Esophagus squamous epithelium (tissue), 5 donors: ENCODE measurements at regions not wholly inside any gene's neighbourhood (a gene's known extent, or its start where the extent isn't known, plus 50 kb on each side); places are given as distances from the start of the nearest gene placed in this dataset.

Source experiments
- DNase-seq: peaks from one replicate; lab custom pipeline; 2025; lab: John Stamatoyannopoulos, UW
- H3K27ac ChIP-seq, 4 donors: fragments of 200-600 bp; sonication (generic); one replicate each; pipeline ENCODE4 v1.5.1; 2016 to 2019; ENCODE audit warnings: mild to moderate bottlenecking in 1 of 4
- H3K27me3 ChIP-seq, 4 donors: fragments of 200-600 bp; sonication (generic); 1 replicate in 3 of 4; 2 replicates in 1 of 4; pipeline versions ENCODE4 v1.5.1 to v1.6.0; 2017 to 2021; ENCODE audit warnings: antibody characterized with exemption in 1 of 4
- H3K36me3 ChIP-seq, 3 donors: fragments of 200-600 bp; sonication (generic); one replicate each; pipeline ENCODE4 v1.5.1; 2016 to 2019
- H3K4me1 ChIP-seq, 3 donors: fragments of 200-600 bp; sonication (generic); one replicate each; pipeline ENCODE4 v1.5.1; 2017 to 2019
- H3K4me3 ChIP-seq, 4 donors: fragments of 200-600 bp; sonication (generic); 1 replicate in 3 of 4; 2 replicates in 1 of 4; pipeline ENCODE4 v1.5.1; 2016 to 2019; ENCODE audit warnings: mild to moderate bottlenecking in 2 of 4, moderate library complexity in 1 of 4
- H3K9me3 ChIP-seq, 3 donors: fragments of 200-600 bp; sonication (generic); one replicate each; pipeline ENCODE4 v1.5.1; 2016 to 2019
- POLR2A ChIP-seq, 4 donors: fragments of 450-650 bp; IDR thresholded peaks; one replicate each; pipeline ENCODE4 v1.6.1; 2017; ENCODE audit warnings: antibody characterized with exemption in 4 of 4, mild to moderate bottlenecking in 4 of 4, moderate library complexity in 3 of 4
- WGBS, 2 donors: methylation state at CpG; one replicate each; pipeline ENCODE4 v1.1.5; 2018; 5-methylcytosine and 5-hydroxymethylcytosine counted together
- intact Hi-C: fragments of 100-400 bp; cut with DNase I; formaldehyde crosslinking; loops from one replicate; pipeline ENCODE4 v1.15.0; 2022
- TF ChIP-seq, protein P1 (sequence below), 6 experiments: fragments of 450-650 bp in 4 of 6; fragments of 200-600 bp in 2 of 6; sonication (generic) in 2 of 6; IDR thresholded peaks; one replicate each; pipeline ENCODE4 v1.5.1; 2016 to 2019; ENCODE audit warnings: antibody characterized with exemption in 6 of 6, mild to moderate bottlenecking in 4 of 6, moderate library complexity in 4 of 6
- donor health status: DM: yes; HTN: yes; CAD: no.

DNA sequence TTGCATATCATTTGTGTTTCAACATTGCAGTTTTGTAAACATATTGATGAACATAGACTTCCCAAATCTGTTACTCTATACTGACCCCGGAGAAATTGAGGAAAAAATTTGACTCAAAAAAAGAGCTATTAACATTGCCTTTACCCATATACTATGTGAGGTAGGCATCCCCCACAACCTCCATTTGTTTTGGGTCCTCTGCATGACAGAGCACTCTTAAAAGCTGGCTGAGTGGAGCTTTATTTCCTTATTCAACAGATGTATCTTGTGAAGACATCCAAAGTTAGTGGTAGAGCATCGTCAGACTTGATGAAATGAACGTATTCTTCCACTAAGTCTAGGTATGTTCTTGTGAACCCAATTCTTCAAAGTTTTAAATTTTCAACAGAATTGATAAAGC lies 310.5 kb downstream of the CDH9 start:
- Histone ChIP-seq H3K4me3 (no peak overlapping the region), H3K4me1 (no peaks in the 10 kb centered on the region), H3K9me3 (no peaks in the 10 kb centered on the region), H3K36me3 (no peaks in the 10 kb centered on the region), H3K27me3 (no peaks in the 10 kb centered on the region), H3K27ac (no peak overlapping the region)
- intact Hi-C loops = no loop called here
- 73 to 76% methylated on average over 3 of the region's 3 CpGs for WGBS, 2 donors
- no peak for DNase-seq
- TF ChIP-seq, protein P1, sequence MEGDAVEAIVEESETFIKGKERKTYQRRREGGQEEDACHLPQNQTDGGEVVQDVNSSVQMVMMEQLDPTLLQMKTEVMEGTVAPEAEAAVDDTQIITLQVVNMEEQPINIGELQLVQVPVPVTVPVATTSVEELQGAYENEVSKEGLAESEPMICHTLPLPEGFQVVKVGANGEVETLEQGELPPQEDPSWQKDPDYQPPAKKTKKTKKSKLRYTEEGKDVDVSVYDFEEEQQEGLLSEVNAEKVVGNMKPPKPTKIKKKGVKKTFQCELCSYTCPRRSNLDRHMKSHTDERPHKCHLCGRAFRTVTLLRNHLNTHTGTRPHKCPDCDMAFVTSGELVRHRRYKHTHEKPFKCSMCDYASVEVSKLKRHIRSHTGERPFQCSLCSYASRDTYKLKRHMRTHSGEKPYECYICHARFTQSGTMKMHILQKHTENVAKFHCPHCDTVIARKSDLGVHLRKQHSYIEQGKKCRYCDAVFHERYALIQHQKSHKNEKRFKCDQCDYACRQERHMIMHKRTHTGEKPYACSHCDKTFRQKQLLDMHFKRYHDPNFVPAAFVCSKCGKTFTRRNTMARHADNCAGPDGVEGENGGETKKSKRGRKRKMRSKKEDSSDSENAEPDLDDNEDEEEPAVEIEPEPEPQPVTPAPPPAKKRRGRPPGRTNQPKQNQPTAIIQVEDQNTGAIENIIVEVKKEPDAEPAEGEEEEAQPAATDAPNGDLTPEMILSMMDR (IDR thresholded peaks at IDR 0.05) = no peak

DNA sequence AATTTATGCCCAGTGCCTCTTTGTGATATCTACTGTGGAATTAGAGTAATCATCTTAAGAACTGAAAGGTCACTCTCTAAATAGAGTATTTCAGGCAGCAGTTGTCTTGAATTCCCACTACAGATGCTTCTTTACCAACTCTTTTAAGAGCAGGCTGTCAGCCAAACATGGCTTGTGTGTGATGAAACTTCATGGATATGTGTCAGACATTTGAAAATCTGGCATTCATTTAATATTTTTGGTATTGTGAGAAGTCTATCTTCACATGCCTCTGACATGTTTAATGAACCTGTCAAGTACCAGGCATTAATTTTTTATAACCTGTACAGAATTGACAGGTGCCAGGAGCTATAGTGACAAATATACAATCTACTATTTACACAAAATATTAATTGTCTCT lies 318.6 kb downstream of the CDH9 start:
- intact Hi-C loops = no loop called here
- no peak overlapping the region for H3K27ac ChIP-seq
- H3K36me3 ChIP-seq = no peaks in the 10 kb centered on the region
- TF ChIP-seq, protein P1 (IDR thresholded peaks at IDR 0.05) = no peak
- TF ChIP-seq POLR2A (IDR thresholded peaks at IDR 0.05) = no peak
- no peak for DNase-seq
- no peak overlapping the region for H3K4me3 ChIP-seq
- no peaks in the 10 kb centered on the region for H3K4me1 ChIP-seq
- H3K27me3 ChIP-seq = no peaks in the 10 kb centered on the region
- no peaks in the 10 kb centered on the region for H3K9me3 ChIP-seq

DNA sequence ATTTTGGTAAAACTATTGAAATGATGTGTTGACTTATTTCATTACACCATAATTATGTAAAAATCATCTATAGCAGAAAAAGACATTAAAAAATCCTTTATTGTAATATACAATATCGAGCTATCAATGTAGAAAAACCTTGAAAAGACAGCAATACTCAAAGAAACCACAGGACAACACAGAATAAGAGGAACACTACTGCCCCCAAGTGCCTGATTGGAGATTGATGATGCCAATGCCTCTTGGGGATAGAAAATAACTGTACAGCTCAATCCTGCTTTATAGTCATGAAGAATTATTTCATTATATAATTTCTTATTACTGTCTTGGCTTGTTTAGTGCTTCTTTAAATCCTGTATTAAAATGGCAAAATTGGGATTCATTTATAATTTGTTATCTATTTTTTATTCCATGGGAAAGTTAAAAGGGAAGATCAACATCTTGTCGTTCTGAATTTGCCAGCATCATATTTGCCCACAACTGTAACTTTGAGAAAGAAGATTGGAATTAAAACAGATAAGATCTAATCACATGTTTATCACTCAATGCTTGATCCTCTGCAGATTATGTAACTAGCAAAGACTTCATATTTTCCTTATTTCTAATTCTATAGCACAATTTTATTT lies 337.5 kb downstream of the CDH9 start:
- H3K4me1 ChIP-seq = no peaks in the 10 kb centered on the region
- no peaks in the 10 kb centered on the region for H3K36me3 ChIP-seq
- H3K27me3 ChIP-seq = no peaks in the 10 kb centered on the region
- intact Hi-C loops = no loop called here
- TF ChIP-seq, protein P1 (IDR thresholded peaks at IDR 0.05) = no peak
- no peak for TF ChIP-seq POLR2A (IDR thresholded peaks at IDR 0.05)
- H3K9me3 ChIP-seq = peaks cover 0 to 4% (median 0%) of the 10 kb centered on the region in 3 donors
- no peak for DNase-seq
- H3K27ac ChIP-seq = no peak overlapping the region
- no peak overlapping the region for H3K4me3 ChIP-seq
- 36 to 49% methylated on average over 2 of the region's 2 CpGs for WGBS, 2 donors

DNA sequence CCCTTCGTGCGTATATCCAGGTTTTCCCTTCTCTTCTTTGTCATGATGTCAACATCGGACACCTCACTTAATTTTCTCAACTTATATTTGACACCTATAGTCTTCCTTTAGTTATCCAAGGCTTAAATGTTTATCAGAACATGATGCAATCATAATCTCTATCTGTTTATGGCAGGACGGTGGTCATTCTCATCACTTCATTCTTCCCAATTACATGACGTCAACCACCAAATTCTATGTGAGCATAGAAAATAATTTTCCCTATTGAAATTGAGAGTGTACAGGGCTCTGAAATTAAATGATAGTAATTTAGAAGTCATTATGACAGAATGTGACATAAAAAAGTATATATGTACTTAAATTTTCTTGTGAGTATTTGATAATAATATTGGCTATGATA lies 345.4 kb downstream of the CDH9 start:
- 85 to 90% methylated on average over 5 of the region's 5 CpGs for WGBS, 2 donors

DNA sequence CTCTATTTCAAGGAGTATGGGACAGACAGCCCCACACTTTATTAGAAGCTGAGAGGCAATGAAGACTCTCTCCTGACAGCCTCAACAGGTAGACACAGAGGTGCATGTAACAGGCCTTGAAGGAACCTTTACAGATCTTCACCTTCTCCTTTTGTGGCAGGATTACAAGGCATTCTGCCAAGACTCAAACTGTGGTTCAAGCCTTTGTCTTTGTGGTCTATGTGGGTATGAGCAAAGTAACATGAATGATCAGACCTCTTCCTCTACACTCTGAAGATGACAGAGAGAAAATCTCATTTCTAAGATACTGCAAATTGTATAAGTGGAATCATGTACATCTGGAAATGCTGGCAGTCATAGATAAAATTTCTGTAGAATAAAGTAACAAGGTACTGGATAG lies 346.9 kb downstream of the CDH9 start:
- no peak for DNase-seq
- intact Hi-C loops = no loop called here

More for the DNA sequence above, 345.4 kb downstream of the CDH9 start:
- H3K9me3 ChIP-seq = peaks cover 0 to 6% (median 0%) of the 10 kb centered on the region in 3 donors
- H3K36me3 ChIP-seq = no peaks in the 10 kb centered on the region
- H3K27ac ChIP-seq = no peak overlapping the region
- intact Hi-C loops = no loop called here
- TF ChIP-seq, protein P1 (IDR thresholded peaks at IDR 0.05) = no peak
- TF ChIP-seq POLR2A (IDR thresholded peaks at IDR 0.05) = no peak
- no peak for DNase-seq
- no peak overlapping the region for H3K4me3 ChIP-seq
- no peaks in the 10 kb centered on the region for H3K4me1 ChIP-seq
- no peaks in the 10 kb centered on the region for H3K27me3 ChIP-seq

More for the DNA sequence above, 346.9 kb downstream of the CDH9 start:
- H3K4me1 ChIP-seq = no peaks in the 10 kb centered on the region
- no peak overlapping the region for H3K27ac ChIP-seq
- peaks cover 0 to 6% (median 0%) of the 10 kb centered on the region in 3 donors for H3K9me3 ChIP-seq
- no peaks in the 10 kb centered on the region for H3K27me3 ChIP-seq
- H3K4me3 ChIP-seq = no peak overlapping the region
- TF ChIP-seq POLR2A (IDR thresholded peaks at IDR 0.05) = no peak
- TF ChIP-seq, protein P1 (IDR thresholded peaks at IDR 0.05) = no peak
- H3K36me3 ChIP-seq = no peaks in the 10 kb centered on the region
